HCT116 (cell line): ENCODE measurements at regions not wholly inside any gene's neighbourhood (a gene's known extent, or its start where the extent isn't known, plus 50 kb on each side); places are given as distances from the start of the nearest gene placed in this dataset.

ENCODE experiments used
- ATAC-seq: fragments of 200-7000 bp; cut with Tn5 transposase; 2 replicates; pipeline ENCODE4 v1.9.1; 2020; ENCODE audit warnings: mild to moderate bottlenecking, moderate library complexity
- BruUV-seq: library from RNA; stranded (reverse); fragments of 400-500 nt; replicated peaks from 2 replicates; lab custom pipeline; 2021; lab: Mats Ljungman, UMichigan
- CTCF ChIA-PET: fragments of 300-600 bp; sonication (Branson Sonifier 250); formaldehyde crosslinking; loops from one replicate; lab custom pipeline; 2021; ENCODE audit warnings: antibody characterized with exemption; lab: Charles Lee
- POLR2A ChIA-PET: fragments of 300-600, 350-600 bp; sonication (Branson Sonifier 250); formaldehyde crosslinking; loops from one replicate; lab custom pipeline; 2021; ENCODE audit warnings: antibody characterized with exemption; lab: Charles Lee
- RAD21 ChIA-PET, 2 experiments: fragments of 300-600 bp; sonication (Branson Sonifier 250); formaldehyde crosslinking; loops; one replicate each; lab custom pipeline; 2023; ENCODE audit warnings: low total read pairs in 2 of 2; ENCODE audit not compliant: uncharacterized antibody in 2 of 2, unreplicated experiment in 2 of 2, low non-redundant PET in 1 of 2; lab: Charles Lee
- DNase-seq: peaks from one replicate; pipeline ENCODE4 v3.0.0-alpha.2; 2010; ENCODE audit warnings: low read depth, low spot score
- H2AFZ ChIP-seq: fragments of 200-600 bp; shearing (Covaris generic), sonication (generic); 2 replicates; pipeline ENCODE4 v1.6.1; 2017; ENCODE audit warnings: low read depth, mixed run types, mixed read lengths, antibody characterized with exemption, low read length; ENCODE audit not compliant: poor library complexity, severe bottlenecking
- H3K27ac ChIP-seq: 2 replicates; pipeline ENCODE4 v1.5.1; 2012; ENCODE audit warnings: low read depth, low read length
- H3K27me3 ChIP-seq: fragments of 200-600 bp; sonication (generic); 2 replicates; pipeline ENCODE4 v1.6.1; 2016; ENCODE audit warnings: mixed run types, low read length, mixed read lengths; ENCODE audit not compliant: insufficient read depth
- H3K36me3 ChIP-seq, 2 experiments: fragments of 200-500 bp in 1 of 2; fragments of 200-600 bp in 1 of 2; sonication (Bioruptor generic) in 1 of 2; sonication (generic) in 1 of 2; 2 replicates each; pipeline versions ENCODE4 v1.5.1 to v1.6.1; 2014 to 2016; ENCODE audit warnings: low read length in 2 of 2, inconsistent platforms in 1 of 2, mixed read lengths in 1 of 2, mixed run types in 1 of 2; ENCODE audit not compliant: insufficient read depth in 2 of 2, control insufficient read depth in 1 of 2
- H3K4me1 ChIP-seq, 2 experiments: fragments of 200-600 bp in 1 of 2; sonication (generic) in 1 of 2; 2 replicates each; pipeline versions ENCODE4 v1.5.1 to v1.6.1; 2012 to 2017; ENCODE audit warnings: low read length in 2 of 2, inconsistent platforms in 1 of 2, mild to moderate bottlenecking in 1 of 2, mixed read lengths in 1 of 2, mixed run types in 1 of 2, moderate library complexity in 1 of 2; ENCODE audit not compliant: insufficient read depth in 2 of 2, control insufficient read depth in 1 of 2
- H3K4me2 ChIP-seq: fragments of 200-600 bp; sonication (generic); 2 replicates; pipeline ENCODE4 v1.6.1; 2017; ENCODE audit warnings: mixed run types, low read length, mixed read lengths
- H3K4me3 ChIP-seq, 2 experiments: fragments of 200-600 bp in 1 of 2; sonication (generic) in 1 of 2; replicated peaks in 1 of 2; 2 replicates each; pipeline ENCODE4 v1.5.1; 2011 to 2016; ENCODE audit warnings: low read length in 2 of 2, control low read depth in 1 of 2, low read depth in 1 of 2, mild to moderate bottlenecking in 1 of 2, mixed read lengths in 1 of 2, mixed run types in 1 of 2
- H3K79me2 ChIP-seq: fragments of 200-600 bp; sonication (generic); 2 replicates; pipeline ENCODE4 v1.6.1; 2017; ENCODE audit warnings: mild to moderate bottlenecking, mixed run types, low read length, moderate library complexity, mixed read lengths; ENCODE audit not compliant: insufficient read depth
- H3K9ac ChIP-seq: fragments of 200-600 bp; sonication (generic); 2 replicates; pipeline ENCODE4 v1.6.1; 2016; ENCODE audit warnings: low read length, mixed read lengths
- H3K9me2 ChIP-seq: fragments of 200-600 bp; sonication (generic), shearing (Covaris generic); 2 replicates; pipeline ENCODE4 v1.6.1; 2017; ENCODE audit warnings: mixed run types, mild to moderate bottlenecking, moderate library complexity; ENCODE audit not compliant: insufficient read depth
- H3K9me3 ChIP-seq, 2 experiments: fragments of 200-500 bp in 1 of 2; fragments of 200-600 bp in 1 of 2; sonication (Bioruptor generic) in 1 of 2; sonication (generic) in 1 of 2; 2 replicates each; pipeline ENCODE4 v1.6.1; 2014 to 2017; ENCODE audit warnings: low read length in 2 of 2, mixed read lengths in 2 of 2, inconsistent platforms in 1 of 2, low read depth in 1 of 2, mild to moderate bottlenecking in 1 of 2, mixed run types in 1 of 2, moderate library complexity in 1 of 2; ENCODE audit not compliant: control insufficient read depth in 1 of 2, insufficient read depth in 1 of 2
- H4K20me1 ChIP-seq: fragments of 200-600 bp; sonication (generic), shearing (Covaris generic); 2 replicates; pipeline ENCODE4 v1.6.1; 2017; ENCODE audit warnings: mixed run types, mild to moderate bottlenecking, moderate library complexity; ENCODE audit not compliant: insufficient read depth
- EGR1 ChIP-seq: IDR thresholded peaks from 2 replicates; pipeline ENCODE4 v1.6.1; 2012; ENCODE audit warnings: low read depth
- EZH2 ChIP-seq: fragments of 200-600 bp; sonication (generic); IDR thresholded peaks from 2 replicates; pipeline ENCODE4 v1.6.1; 2017; ENCODE audit warnings: antibody characterized with exemption, mixed run types
- POLR2A ChIP-seq: IDR thresholded peaks from 2 replicates; pipeline ENCODE4 v1.7.0; 2011; ENCODE audit warnings: borderline replicate concordance; ENCODE audit not compliant: insufficient read depth, insufficient read length; ENCODE audit errors: extremely low read depth
- YY1 ChIP-seq: IDR thresholded peaks from 2 replicates; pipeline ENCODE4 v1.6.1; 2011; ENCODE audit warnings: low read length, low read depth, moderate library complexity, mild to moderate bottlenecking; ENCODE audit not compliant: insufficient replicate concordance; ENCODE audit errors: extremely low read depth
- ZNF274 ChIP-seq: fragments of 200-500 bp; sonication (Bioruptor generic); IDR thresholded peaks from 2 replicates; pipeline ENCODE4 v1.6.1; 2014; ENCODE audit warnings: mild to moderate bottlenecking, low read depth, low read length, inconsistent platforms
- intact Hi-C: fragments of 100-400 bp; cut with micrococcal nuclease; formaldehyde crosslinking; loops from 2 replicates; pipeline ENCODE4 v1.10.0; 2022
- TF ChIP-seq, protein P1 (sequence below): IDR thresholded peaks from 2 replicates; pipeline ENCODE4 v1.6.1; 2012; ENCODE audit warnings: low read depth

GRCh38 chr3:86723433-86723832 is 267.5 kb downstream of the VGLL3 start (continued):
- TF ChIP-seq YY1 = no peak
- no peak for TF ChIP-seq EZH2
- TF ChIP-seq ZNF274 = no peak
- TF ChIP-seq, all 23 proteins: peak for 0

- Histone ChIP-seq H3K27ac (no peak overlapping the region), H3K36me3 (no peaks in the 10 kb centered on the region), H3K4me2 (no peak overlapping the region), H4K20me1 (no peaks in the 10 kb centered on the region), H3K4me1 (no peaks in the 10 kb centered on the region), H2AFZ (no peak overlapping the region), H3K4me3 (no peak overlapping the region), H3K9ac (no peak overlapping the region), H3K9me3 (no peaks in the 10 kb centered on the region), H3K79me2 (no peaks in the 10 kb centered on the region), H3K27me3 (no peaks in the 10 kb centered on the region), H3K9me2 (no peaks in the 10 kb centered on the region)
- no TSS peak for BruUV-seq
- ATAC-seq = no peak
- TF ChIP-seq ZNF274 (no peak), EGR1 (no peak), POLR2A (no peak), EZH2 (no peak)
- TF ChIP-seq, protein P1, sequence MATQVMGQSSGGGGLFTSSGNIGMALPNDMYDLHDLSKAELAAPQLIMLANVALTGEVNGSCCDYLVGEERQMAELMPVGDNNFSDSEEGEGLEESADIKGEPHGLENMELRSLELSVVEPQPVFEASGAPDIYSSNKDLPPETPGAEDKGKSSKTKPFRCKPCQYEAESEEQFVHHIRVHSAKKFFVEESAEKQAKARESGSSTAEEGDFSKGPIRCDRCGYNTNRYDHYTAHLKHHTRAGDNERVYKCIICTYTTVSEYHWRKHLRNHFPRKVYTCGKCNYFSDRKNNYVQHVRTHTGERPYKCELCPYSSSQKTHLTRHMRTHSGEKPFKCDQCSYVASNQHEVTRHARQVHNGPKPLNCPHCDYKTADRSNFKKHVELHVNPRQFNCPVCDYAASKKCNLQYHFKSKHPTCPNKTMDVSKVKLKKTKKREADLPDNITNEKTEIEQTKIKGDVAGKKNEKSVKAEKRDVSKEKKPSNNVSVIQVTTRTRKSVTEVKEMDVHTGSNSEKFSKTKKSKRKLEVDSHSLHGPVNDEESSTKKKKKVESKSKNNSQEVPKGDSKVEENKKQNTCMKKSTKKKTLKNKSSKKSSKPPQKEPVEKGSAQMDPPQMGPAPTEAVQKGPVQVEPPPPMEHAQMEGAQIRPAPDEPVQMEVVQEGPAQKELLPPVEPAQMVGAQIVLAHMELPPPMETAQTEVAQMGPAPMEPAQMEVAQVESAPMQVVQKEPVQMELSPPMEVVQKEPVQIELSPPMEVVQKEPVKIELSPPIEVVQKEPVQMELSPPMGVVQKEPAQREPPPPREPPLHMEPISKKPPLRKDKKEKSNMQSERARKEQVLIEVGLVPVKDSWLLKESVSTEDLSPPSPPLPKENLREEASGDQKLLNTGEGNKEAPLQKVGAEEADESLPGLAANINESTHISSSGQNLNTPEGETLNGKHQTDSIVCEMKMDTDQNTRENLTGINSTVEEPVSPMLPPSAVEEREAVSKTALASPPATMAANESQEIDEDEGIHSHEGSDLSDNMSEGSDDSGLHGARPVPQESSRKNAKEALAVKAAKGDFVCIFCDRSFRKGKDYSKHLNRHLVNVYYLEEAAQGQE = no peak
- no peak for DNase-seq
- intact Hi-C loops = no loop called here
- ChIA-PET CTCF (no interaction called here), RAD21 (no interaction called here), POLR2A (no interaction called here)
These were observed 279.3 kb downstream of the VGLL3 start for GRCh38 chr3:86711634-86712033.
